SIG-M5 treated with dmso at 0.1 percent for 504 hours (cell line): ENCODE measurements at regions not wholly inside any gene's neighbourhood (a gene's known extent, or its start where the extent isn't known, plus 50 kb on each side); places are given as distances from the start of the nearest gene placed in this dataset.

Experiments
- DNase-seq: peaks from one replicate; lab custom pipeline; 2025; ENCODE audit not compliant: unreplicated experiment; lab: John Stamatoyannopoulos, UW

DNA sequence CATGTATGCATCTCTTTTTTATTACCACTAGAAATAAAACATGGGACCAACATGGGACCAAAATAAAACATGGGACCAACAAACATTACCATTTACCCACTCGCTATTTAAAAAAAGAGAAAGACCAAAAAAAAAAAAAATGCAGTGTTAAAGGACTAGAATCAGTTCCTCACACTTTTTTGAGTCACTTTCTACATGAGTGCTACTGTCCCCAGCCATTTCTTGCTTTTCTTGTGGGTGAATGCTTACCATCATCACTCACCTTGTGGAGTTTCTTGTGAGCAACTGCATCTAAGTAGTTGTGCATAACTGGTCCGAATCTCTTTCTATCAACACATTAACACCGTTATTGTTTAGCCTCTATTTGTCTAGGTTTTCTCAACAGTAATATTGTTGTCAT is 493.6 kb upstream of the RIOK2 start:
- DNase-seq: no peak

DNA sequence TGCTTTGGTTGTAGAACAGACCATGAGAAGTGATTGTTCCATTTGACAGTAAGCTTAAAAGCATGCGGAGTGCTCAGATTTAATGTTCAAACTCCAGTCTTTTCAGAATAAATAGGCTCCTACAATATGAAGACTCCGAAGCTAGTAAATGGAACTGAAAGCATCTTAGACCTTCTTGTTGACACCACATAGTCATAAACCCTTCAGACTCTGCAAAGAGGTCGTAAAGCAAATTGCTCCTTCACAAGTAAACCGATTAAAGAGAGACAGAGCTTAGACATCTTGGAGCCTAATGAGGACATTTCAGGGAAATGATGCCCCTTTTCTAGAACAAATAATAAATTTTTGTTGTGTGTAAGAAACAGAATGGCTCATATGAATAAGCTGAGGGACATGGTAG is 511.0 kb upstream of the RIOK2 start:
- DNase-seq: no peak

DNA sequence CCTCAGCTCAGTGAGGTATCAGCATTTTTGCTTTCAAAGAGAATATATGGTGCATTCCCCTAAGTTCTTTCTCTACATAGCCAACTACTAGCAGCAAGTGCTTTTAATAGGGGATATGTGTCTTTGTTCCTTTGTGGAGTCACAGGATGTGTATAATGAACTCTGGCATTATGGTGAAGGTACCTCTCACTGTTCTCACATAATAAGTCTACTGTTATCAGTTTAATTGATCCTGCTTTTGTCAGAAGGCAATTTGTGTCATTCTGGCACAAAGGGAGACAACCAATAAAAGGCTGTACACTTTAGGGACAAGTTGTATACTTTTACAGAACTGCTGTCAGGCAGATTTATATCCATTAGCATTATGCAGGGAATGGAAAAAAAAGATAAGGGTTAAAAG is 531.4 kb upstream of the RIOK2 start:
- DNase-seq: no peak

DNA sequence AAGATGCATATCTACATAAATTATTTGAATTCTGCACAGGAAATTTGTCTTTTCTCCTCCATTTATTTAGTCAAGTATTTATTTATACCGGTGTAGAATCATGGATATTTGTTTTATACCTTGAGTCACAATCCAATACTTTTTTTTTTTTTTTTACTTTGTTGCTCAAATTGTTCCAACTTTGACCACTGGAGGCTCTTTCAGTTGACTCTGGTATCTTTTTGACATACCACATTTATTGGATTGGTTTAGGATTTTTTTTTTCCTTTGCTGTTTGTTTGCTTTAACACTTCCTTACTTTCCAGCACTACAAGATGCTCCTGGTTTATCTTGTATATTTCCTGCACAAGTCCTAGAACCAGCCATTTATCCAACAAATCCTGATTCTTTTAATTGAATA is 543.1 kb upstream of the RIOK2 start:
- no peak for DNase-seq

DNA sequence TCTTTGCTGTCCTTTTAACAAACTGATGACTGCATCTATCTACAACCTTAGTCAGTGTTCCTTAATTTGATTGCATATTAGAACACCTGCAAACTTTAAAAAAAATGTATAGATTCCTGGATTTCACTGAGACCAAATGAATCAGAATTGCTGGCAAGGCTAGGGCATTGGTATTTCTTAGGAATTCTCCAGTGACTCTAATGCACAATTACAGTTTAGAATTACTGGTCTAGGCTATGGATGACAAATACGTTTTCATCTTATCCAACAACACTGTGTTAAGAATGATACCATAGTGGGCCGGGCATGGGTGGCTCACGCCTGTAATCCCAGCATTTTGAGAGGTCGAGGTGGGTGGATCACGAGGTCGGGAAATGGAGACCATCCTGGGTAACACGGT is 545.9 kb upstream of the RIOK2 start:
- DNase-seq: no peak

DNA sequence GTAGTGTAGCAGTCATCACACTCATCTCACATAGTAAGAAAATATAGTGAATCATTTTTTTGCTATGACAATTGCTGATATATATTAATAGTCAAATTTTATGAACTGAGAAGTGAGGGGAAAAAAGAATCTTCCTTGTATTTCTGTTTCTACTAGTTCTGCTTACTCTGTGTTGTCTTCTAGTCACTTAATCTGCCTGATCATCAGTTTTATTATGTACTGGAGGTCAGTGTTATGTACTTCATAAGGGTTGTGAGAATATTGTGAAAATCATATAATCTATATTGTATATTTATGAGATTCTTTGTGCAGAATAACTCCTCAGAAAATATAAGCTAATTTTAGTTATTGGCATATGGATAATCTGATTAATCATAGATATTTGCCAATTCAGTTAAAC is 546.9 kb upstream of the RIOK2 start:
- DNase-seq: no peak

DNA sequence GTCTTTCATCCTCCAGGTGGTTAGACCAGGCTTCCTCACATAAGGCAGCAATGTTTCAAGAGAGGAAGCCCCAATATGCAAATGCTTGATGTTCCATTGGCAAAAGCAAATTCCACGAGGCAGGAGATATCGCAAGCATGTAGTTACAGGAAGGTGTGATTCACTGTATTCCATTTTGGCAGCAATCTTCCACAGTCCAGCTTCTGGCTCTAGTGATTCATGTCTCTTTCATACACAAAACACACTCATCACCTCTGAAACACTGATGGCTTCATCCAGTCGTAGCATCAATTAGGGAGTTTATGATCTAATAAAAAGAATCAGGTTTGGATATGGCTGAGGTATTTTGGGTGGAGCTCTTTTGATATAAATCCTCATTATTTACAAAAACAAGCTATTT is 552.2 kb upstream of the RIOK2 start:
- no peak for DNase-seq

DNA sequence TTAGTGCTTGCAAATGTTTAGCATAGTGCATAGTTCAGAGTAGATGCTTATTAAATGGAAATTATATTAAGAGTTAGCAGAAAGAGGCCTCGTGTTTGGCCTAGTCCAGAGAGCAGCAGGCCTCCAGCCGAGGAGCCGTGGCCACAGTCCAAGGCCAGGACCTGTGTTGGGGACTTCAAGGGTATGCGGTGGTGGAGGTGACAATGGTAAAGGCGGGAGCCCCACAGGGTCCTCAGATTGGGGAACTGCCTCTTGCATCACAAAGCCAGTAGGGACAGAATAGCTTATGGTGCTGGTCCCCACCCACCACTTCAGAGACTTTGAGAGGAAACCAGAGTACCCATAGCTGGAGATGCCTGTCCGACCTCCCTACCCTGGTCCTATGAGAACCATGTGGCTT is 554.6 kb upstream of the RIOK2 start:
- no peak for DNase-seq

DNA sequence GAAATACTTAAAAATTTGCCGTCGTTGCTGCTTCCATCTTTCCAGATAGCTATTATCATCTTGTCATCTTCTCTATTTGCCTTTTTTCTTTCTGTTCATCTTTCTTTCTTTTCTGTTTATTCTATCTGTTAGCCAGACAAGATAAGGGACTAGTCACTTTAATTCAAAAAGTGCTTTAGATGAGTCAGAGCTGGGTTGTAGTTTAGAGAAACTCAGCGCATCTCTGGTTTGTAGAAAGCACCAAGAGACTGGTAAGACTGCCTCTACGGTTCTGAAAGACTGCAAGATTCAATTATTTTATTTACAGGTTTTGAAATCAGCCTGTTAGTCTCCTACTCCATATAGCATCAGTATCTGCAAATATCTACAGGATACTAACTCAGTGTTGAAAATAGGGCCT is 562.8 kb upstream of the RIOK2 start:
- no peak for DNase-seq

DNA sequence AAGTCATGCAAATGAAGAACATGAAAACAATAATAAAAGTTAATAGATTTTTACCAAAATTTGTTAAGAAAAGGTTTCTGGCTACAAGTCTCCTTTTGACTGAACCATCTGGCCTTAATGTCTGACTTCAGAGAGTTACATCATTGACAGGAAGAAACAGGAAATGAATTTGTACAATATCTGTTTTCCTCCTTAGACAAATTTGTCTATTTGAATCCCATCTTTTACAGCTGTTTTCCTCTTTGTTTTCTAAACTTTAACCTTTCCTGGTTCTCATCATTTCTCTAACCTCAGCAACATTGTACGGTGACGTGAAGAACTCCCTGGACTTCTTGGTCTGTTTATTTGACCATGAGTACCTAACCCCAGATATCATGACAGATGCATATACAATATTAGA is 567.5 kb upstream of the RIOK2 start:
- no peak for DNase-seq

DNA sequence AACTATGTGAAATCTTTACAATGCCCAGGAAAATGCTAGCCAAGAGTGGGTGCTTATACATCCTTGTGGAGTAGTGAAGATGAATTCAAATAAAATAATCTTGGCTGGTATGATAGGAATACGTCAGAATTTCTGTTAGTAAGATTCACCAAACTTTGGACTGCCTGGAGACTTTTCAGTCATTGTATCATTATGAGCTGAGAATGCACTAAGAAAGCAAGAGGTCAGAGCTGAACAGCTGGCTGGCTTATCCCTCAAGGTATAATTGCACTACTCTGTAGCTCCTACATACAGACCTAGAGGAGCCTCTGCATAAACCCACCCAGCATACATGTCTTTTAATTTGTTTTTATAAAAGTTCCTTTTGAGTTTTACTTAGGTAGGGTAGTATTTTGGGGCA is 568.5 kb upstream of the RIOK2 start:
- DNase-seq: no peak

DNA sequence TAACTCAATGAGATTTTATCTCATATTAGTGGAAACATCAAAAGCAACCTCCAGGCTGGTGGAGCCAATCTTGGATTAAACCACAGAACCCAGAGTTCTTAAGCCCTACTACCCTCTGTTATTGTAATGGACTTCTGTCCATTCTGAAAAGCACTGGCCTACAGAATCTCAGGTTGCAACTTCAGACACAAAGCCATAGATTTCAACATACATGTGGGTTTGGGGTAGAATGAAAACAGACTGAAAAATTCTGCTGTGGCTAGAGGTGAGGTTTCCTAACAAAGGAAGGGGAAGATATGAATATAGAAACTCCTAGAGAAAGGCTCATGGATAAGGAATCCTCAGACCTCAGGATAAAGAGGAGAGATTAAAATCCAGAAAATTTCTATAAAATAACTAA is 569.8 kb upstream of the RIOK2 start:
- no peak for DNase-seq

DNA sequence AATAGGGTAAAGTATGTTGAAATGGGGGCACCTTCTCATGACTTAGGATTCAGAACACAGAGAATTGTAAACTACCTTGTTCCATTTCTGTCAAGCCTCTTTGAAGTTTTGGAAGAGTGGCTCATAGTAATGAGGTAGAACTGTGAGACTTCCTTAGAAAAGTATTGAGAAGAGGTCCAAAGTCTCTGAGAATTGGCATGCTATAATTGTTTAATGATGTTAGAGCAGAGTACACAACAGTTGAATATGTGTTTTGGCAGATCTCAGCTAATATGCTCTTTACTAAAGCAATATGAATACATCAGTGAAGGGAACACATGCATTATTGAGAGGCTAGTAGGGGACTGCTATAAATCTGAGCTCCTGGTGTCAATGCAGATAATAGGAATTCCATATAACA is 579.4 kb upstream of the RIOK2 start:
- no peak for DNase-seq

DNA sequence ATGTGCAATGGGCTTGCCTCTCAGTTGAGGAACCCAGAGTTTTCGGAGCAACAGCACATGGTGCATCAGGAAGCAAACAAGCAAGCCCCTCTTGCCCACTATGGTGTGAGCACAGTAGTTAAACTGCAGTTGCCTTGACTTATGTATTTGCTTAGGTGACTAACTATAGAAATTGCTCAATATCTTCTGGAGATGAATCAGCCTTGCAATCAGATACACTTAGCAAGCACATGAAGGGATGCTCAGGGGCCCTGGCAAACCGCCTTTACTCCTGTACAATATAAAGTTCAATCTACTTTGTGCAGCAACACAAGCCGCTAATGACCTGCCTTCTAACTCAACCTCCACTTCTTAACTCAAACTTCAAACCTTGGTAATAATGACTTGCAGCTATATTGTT is 581.7 kb upstream of the RIOK2 start:
- DNase-seq: peak; percentile 50

DNA sequence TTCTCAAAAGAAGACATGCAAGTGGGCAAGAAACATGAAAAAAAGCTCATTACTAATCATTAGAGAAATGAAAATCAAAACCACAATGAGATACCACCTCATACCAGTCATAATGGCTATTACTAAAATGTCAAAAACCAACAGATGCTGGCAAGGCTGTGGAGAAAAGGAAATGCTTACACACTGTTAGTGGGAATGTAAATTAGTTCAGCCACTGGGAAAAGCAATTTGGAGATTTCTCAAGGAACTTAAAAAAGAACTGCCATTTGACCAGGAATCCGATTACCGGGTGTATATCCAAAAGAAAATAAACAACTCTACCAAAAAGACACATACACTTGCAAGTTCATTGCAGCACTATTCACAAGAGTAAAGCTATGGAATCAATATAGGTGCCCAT is 595.4 kb upstream of the RIOK2 start:
- no peak for DNase-seq

DNA sequence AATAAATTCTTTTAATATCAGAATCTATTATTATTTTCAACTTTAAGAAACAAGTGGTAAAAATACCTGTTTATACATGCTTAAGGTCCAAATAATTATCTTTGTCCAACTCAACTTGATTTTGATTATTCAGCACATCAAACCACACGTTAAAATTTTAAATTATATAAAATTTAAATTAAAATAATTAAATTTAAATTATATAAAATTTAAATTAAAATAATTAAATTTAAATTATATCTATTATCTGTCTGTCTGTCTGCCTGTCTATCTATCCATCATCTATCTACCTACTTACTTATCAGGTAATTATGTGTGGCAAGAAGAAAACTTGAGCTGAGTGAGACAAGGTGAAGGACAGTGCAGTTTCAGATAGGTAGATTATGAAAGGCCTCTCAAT is 605.3 kb upstream of the RIOK2 start:
- no peak for DNase-seq

DNA sequence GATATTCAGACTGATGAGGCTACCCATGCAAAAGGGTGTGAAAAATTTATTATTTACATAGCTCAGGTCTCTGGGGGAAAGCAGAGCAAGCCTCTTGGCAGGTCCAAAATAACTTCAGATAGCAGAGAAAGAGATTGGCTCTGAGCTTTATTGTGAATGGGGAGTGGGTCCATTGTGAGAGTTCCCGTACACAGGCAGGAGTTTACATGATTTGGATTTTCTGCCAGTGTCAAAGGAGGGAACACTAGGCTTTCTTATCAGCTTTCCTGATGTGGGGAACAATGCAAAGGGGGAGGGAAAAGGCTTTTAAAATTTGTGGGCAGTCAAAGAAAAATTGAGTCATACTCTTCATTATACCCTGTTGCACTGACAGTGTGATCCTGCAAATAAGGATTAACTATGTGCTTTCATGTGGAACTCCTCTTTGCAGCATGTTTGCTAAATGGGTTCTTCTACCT is 615.0 kb upstream of the RIOK2 start:
- no peak for DNase-seq

DNA sequence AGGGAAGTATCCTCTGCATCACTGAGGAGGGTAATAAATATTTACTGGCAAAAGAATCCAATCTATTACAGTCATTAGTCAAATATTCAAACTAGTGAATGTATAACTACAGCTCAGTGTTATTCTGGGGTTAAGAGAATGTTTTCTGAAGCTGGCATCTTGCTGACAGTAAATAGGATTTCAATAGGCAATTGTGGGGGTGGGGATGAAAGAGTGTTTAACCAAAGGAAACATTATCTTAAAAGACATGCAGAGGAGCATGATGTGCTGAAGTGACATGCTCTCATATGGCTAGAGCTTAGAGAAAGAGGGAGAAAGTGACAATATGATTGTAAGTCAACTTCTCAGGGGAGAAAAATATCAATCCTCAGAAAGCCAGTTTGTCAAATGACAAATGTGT is 618.4 kb upstream of the RIOK2 start:
- no peak for DNase-seq

DNA sequence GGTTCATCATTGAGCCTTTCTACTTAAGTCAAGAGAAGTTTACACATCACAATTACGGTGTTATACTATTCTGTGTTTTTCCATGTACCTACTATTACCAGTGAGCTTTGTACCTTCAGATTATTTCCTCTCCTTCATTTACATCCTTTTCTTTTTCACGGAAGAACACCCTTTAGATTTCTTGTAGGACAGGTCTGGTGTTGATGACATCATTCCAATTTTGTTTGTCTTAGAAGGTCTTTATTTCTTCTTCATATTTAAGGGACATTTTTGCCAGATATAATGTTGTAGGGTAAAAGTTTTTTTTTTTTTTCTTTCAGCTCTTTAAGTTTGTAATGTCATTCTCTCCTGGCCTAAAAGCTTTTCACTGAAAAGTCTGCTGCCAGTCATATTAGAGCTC is 637.1 kb upstream of the RIOK2 start:
- no peak for DNase-seq

DNA sequence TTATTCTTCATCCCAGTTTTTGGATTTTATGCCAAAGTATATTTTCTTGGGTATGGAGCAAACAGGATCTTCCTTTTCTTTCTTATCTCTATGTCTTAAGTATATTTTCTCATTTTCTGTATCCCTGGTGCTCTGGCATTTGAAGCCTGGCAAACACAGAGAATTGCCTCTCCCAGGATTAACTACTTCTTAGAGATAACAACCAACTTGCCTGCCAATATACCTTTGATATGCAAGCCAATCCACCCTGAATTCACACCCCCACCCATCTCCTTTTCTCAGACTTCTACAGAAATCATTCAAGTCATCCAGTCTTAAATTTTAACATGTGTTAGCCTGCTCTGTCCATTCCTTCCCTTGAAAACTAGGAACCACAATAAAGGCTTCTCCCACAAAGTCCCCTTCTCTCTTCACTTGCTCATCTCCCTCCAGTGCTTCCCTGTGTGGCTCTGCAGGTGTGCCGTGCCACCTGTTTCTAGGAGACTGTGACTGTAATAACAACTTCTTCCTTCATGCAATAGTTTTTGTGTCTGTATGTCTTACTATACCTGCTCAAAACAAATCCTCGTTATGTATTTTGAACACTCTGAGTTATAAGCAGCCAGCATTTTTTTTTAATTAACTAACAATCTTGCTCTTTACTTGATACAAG is 649.7 kb upstream of the RIOK2 start:
- DNase-seq: no peak

DNA sequence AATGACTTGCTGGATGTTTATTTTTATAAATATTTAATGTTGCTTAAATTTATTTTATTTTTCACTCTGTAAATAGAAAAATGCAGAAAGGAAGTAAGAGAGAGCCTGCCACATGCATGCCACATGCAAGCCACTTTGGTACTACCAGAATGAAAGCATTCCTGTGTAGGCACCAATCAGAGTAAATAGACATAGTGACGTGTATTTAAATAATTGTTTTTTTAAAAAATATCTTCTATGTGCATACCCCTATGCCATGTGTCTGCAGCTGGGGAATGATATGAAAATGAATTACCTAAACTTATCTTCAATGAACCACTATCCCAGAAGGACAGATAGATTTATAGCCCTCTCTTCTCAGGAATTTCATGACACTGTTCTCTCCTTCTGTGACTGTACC is 651.5 kb upstream of the RIOK2 start:
- no peak for DNase-seq

DNA sequence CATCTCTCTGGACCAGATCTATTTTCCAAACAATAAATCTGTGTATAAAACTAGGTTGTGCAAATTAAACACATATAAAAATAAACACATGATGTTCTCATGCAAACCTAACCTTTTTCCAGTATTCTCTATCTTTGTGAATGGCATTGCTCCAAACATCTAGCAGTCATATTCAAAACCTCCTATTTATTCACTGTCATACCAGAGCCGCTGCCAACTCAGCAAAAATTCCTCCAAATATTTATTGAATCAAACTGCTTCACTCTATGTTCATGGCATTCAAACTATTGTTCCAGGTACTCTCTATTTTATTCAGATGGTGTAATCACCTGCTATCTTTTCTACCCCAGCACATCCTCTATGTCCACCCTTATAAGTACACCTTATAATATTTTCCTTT is 652.1 kb upstream of the RIOK2 start:
- DNase-seq: no peak

DNA sequence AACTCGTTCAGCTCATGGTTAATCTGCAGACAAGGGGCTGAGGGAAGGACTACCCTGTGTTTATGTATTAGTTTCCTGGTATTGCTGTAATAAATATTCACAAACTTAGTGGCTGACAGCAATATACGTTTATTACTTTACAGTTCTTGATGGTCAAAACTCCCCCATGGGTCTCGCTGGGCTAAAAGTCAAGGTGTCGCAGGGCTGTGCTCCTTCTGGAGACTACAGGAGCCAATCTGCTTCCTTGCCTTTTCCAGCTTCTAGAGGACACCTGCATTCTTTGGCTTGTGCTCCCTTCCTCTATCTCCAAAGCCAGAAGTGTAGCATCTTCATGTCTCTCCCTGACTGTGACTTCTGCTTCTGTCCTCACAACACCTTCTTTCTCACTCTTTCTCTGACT is 653.8 kb upstream of the RIOK2 start:
- DNase-seq: no peak

DNA sequence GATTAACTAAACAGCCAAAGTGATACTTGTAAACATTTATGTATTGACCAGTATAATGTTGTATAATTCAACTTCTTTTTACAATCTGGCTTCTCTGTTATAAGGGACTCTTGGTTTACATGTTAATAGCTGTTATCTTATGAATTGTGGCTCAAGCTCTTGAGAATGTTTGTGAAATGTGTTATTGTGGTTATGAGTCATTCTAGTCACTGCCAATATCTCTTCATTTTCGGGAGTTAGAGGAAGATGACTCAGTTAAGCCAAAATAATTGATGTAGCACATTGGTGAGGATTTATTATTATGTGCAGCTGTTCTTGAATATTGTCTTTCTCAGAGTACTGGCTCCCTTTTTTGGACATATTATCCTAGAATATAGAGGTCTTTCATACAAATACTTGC is 655.2 kb upstream of the RIOK2 start:
- peak; percentile 74 for DNase-seq
